Head of caudate nucleus (tissue), 42 donors: ENCODE measurements at regions not wholly inside any gene's neighbourhood (a gene's known extent, or its start where the extent isn't known, plus 50 kb on each side); places are given as distances from the start of the nearest gene placed in this dataset.
"Not testable (repeated sequence)": the region's sequence is repeated elsewhere in the genome, so short reads cannot be mapped to it uniquely, and the experiment has no call there.

Source experiments
- DNase-seq, 42 donors: peaks; one replicate each; pipeline versions ENCODE4 v3.0.0 to v3.0.0-alpha.2; 2020 to 2021; ENCODE audit warnings: mixed read lengths in 7 of 42
- intact Hi-C: fragments of 100-400 bp; cut with DNase I; formaldehyde crosslinking; loops from one replicate; pipeline ENCODE4 v1.15.0; 2022

DNA sequence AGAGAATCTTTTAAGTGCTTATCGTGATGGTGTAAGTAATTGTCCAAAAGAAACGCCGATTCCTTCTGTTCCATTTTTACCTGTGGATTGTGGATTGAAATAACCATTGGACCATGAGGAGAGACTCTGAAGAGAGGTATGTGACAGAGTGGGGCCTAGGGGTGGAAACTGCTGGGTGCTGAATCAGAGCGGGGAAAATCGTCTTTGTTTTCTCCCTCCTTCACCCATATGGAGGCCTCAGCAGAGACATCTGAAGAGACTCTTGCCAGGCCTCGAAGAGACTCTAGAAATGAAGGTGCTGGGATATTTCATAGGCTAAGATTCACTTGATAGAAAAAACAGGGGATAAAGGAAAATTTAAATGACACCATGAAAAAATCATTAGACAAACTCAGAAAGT is 1327.0 kb downstream of the BRINP3 start:
- DNase-seq = no peak
- intact Hi-C loops = no loop called here

DNA sequence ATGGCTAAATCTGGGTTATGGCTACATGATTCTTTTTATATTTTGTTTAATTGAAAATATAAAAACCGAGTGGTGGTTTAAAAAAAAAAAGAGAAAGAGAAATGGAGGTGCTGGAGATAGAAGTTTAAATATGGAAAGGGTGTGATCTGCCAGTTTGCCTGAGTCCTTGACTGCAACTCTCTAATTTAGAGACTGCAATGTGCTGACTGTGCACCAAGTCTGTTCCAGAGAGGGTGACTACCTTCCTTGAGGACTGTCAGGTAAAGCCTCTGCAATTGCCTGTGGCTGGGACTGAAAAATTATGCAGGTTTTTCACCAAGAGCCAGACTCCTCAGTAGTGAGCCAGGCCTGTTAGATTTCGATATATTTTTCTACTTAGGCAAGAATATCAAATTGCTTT is 1326.3 kb downstream of the BRINP3 start:
- no peak for DNase-seq
- intact Hi-C loops = no loop called here

DNA sequence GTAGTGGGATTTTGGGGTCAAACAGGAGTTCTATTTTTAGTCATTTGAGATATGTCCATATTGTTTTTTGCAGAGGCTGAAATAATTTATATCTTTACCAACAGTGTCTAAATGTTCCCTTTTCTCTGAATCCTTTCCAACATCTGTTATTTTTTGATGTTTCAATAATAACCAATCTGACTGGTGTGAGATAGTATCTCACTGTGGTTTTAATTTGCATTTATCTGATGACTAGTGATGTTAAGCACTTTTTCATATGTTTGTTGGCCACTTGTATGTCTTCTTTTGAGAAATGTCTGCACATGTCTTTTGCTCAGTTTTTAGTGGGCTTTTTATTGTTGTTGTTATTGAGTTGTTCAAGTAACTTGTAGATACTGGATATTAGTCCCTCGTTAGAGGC is 1325.0 kb downstream of the BRINP3 start:
- intact Hi-C loops = no loop called here
- no peak for DNase-seq

DNA sequence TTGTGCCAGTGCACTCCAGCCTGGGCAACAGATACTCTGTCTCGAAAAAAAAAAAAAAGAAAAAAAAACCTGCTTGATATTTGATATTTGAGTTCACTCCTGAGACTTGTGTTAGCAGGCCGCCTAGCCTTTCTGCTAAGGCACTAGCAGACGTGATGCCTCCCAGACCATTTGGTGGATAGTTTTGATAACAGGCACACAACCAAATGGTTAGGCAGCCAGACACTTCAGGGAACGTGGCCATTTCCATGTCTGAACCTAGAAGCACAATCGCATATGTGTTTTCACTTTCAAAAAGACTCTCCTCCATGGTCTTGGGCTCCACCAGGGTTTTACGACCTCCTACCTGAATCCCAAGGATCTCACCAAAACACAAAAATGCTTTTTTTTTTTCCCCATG is 1319.5 kb downstream of the BRINP3 start:
- intact Hi-C loops = no loop called here
- DNase-seq = no peak

DNA sequence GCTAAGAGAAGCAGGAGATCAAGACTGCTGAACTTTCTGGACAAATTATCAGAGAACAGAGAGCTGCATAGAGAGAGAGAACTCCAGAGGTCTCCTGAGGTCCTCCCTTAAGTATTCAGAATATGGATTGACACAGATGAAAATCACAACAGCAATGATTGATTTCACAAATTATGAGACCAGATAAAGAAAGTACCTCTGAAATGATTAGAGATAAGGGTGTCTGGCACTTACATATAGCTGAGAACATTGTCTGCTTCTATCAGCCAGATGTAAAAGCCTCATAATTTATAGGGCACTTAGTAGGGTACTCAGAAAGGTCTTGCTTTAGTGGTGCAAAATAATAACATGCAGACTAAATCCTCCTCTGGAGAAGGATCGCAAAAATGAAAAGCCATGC is 1301.8 kb downstream of the BRINP3 start:
- intact Hi-C loops = no loop called here

DNA sequence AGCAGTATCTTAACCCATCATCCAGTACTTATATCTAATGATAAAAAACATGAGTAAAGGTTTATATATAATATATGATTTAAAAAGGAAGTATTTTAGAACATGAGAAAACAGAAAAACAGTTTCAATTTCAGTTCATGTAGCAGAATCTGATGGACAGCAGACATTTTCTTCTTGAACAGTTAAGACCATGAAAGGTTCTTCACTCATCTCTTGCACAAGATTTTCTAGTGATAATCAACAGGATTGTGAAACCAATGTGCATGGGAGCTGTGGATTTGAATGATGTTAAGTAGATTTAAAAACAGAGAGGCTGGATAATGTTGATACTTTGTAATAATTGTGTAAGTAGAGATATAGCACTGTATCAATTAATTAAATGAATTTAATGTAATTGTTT is 1297.6 kb downstream of the BRINP3 start:
- no peak for DNase-seq
- intact Hi-C loops = no loop called here

More for the DNA sequence above, 1301.8 kb downstream of the BRINP3 start:
- no peak for DNase-seq

DNA sequence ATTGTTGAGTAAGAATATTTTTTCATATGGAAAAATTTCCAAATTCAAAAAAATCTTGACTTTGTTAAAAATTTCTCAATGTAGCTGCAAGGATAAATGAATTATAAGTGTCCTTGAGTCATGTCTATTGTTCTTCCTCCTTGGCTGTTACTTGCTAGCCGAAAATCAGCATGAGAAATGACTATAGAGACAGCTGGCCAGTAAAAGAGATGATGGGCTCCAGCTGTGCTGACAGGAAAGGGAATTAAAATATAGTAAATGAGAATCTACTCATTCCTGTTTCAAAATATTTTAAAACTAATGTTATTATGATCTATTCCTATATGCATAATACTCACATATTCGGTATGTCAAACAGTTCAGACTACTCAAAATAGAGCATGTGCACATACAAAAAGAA is 1292.6 kb downstream of the BRINP3 start:
- intact Hi-C loops = no loop called here
- no peak for DNase-seq

DNA sequence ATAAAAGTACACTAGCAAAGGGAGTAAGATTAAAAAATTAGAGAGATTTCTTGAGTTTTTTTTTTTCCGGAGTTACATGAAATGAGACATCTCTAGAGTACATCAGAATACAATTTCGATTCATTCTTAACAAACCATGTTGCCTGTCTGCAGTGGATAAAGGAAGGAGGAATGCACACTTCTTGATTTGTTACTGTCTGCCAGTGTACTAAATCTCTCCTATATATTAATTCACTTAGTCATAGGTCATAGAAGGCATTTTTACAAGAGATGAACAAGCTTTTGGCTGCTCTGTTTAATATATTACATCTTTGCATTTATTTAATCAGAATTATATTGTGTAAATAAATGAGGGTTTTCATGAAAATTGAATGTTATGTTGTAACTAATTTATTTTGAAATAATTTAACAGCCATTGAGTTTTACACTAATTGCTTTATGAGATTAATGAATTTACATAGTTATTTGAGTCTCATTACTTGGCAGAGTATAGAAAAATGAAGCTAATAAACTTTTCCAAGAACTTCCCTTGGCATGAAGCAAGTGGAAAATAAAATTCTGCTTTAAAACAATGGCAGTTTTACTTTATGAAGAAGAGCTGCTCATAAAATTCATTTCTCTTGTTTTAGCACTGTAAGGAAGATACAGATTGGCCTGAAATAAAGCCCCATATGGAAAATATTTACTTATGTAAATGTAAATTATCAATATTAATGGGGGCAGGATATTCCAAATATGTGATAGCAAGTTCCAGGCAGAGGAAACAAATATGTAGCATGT is 1284.7 kb downstream of the BRINP3 start:
- intact Hi-C loops = no loop called here
- DNase-seq = no peak

DNA sequence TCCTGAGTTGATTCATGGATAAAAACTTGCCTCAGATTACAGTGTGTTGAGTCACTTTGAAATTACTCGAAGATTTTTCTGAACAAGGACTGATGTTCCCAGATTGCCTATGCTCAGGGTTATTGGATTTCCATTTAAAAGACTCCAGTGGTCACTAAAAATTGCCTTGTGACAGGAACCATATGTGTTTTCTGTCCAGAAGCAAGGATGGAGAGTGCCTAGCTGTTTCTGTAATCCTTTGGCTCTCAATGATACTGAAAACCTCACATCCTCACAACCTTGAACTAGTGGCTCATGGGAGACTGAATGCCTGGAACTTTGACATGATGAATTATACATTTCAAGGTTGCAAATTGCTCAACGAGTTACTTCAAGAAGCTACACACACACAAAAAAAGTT is 1271.8 kb downstream of the BRINP3 start:
- no peak for DNase-seq
- intact Hi-C loops = no loop called here

DNA sequence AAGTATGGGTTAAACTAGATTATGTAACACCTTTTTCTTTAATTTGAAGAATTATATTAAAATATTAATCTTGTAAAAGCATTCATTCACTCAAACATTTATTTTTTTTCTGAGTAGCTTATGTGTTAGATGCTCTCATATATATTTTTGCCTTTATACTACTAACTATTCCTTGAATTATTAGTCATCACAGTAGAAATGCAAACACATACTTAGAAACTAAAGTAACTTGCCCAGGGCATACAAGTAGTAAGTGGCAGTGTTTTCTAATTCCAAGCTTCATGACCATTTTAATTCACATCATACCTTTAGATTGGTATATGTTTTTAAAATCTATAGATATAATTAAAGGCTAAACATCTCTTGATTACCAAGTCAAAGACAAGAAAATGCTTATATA is 1271.0 kb downstream of the BRINP3 start:
- intact Hi-C loops = no loop called here
- DNase-seq = no peak

DNA sequence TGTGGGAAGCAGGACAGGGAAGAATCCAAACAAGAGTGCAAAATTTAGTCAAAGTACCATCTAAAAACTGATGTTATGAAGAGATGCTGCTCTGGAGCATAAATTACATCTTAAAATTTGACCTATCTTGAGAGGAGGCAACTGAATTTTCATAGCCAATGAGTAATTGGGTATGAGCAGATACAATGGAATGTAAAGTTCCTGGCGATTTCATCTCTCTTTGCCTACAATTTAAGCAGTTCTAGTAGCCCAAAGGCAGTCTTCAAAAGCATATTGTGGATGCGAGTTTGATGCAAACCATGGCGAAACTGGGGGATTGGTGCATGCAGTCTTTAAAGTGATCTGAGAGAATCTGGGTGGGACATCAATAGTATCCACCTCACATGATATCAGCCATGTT is 1265.9 kb downstream of the BRINP3 start:
- intact Hi-C loops = no loop called here

DNA sequence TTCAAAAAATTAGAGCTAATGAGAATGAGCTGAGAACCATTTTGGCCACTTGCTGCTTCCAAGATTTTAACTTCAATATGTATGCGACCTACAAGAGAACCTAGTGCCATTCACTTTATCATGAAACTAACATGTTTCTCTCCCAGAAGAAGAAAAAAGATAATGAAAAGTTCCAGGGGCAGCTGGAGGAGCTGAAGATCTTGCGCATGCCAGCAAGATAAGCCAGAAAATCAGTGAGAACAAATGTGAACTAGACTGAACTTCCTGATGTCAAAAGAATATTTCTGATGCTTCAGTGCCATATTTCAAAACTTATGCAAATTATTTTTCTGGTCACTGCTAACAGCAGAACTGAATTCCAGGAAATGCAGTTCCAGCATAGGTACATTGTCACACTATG is 1265.1 kb downstream of the BRINP3 start:
- intact Hi-C loops = no loop called here
- DNase-seq = no peak

More for the DNA sequence above, 1265.9 kb downstream of the BRINP3 start:
- DNase-seq = no peak

DNA sequence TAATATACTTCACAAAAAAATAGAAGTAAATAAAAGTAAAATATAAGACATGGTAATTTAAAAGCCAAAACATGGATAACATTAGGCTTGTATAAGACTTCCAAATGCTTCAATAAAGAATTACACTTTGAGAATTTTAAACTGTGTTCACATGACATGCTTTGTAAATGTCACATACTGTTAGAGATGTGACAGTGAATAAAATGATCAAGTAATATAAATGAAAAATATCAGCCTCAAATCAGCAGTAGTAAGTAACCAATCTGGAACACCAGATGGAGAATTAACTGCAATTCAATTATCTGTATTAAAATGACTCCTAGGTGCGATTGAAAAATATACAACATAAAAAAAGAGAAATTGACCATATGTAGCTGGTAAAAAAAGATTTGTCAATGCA is 1260.8 kb downstream of the BRINP3 start:
- intact Hi-C loops = no loop called here

DNA sequence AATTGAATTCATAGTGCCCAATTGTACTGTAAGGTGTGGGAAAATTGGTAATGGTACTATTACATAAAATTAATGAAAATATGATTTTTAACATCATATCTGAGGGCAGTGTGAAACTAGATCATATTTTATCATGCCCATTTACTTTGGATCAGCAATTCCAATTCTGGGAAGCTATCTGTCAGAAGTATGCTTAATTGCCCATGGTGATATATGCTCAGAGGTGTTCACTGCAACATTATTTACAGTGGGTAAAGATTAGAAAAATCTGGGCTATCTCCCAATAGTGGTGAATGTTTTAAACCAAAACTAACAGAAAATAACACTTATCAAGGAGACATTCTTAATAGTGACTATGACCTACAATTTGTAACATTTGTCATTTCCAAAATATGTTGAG is 1260.0 kb downstream of the BRINP3 start:
- intact Hi-C loops = no loop called here
- no peak for DNase-seq

More for the DNA sequence above, 1260.8 kb downstream of the BRINP3 start:
- no peak for DNase-seq

DNA sequence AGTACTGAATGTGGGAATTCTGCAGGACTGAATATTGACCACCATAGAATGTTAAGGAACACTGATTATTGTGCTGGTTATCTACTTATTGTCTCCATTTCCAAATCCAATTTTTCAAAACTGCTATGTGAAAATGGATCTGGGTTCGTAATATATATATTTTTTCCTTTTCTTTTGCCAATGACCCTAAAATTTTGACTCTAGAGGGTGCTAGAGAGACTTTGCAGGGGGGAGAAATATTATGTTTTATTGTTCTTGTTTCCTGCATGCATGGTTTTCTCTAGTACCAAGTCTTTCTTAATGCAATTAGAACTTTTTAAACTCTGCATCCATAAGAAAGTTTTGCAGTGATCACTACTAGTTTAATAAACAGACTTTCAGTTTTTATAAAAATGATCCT is 1256.9 kb downstream of the BRINP3 start:
- intact Hi-C loops = no loop called here
- no peak for DNase-seq

DNA sequence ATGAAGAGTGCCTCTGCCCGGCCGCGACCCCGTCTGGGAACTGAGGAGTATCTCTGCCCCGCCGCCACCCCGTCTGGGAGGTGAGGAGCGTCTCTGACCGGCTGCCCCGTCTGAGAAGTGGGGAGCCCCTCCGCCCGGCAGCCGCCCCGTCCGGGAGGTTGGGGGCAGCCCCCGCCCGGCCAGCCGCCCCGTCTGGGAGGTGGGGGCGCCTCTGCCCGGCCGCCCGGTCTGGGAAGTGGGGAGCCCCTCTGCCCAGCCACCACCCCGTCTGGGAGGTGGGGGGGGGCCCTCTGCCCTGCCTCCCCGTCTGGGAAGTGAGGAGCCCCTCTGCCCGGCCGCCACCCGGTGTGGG is 1251.9 kb downstream of the BRINP3 start:
- intact Hi-C loops, DNase-seq: not testable (repeated sequence)

DNA sequence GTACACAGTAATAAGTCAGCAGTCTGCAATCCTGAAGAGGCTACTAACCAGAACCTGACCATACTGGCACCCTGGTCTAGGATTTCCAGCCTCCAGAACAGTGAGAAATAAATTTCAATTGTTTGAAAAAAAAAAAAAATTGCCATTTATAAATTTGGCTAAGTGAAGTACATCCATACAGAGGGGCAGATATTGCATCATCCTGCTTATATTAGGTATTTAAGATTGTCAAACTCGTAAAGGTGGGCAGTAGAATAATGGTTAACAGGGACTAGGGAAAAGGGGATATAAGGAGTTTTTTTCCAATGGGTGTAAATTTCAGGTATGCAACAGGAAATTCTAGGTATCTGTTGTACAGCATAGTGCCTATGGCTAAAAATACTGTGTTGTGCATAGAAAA is 1250.9 kb downstream of the BRINP3 start:
- intact Hi-C loops = no loop called here
- DNase-seq = no peak

DNA sequence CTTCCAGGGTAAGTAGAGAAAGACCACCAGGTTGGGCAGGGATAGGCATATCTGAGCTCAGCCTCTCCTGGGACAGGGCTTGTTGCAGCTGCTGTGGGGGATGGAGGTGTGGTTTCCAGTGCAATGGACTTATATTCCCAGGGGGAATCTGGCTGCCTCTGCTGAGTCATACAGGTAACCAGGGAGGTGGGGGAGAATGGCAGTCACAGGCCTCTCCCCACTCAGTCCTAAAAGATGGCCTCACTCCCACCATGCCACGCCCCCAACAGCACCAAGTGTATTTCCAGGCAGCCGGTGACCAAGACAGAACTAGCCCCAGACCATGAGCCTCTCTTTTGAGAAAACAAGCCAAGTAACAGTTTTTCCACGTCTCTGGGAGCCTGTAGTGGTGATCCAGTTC is 1240.7 kb downstream of the BRINP3 start:
- intact Hi-C loops = no loop called here
- DNase-seq = no peak

DNA sequence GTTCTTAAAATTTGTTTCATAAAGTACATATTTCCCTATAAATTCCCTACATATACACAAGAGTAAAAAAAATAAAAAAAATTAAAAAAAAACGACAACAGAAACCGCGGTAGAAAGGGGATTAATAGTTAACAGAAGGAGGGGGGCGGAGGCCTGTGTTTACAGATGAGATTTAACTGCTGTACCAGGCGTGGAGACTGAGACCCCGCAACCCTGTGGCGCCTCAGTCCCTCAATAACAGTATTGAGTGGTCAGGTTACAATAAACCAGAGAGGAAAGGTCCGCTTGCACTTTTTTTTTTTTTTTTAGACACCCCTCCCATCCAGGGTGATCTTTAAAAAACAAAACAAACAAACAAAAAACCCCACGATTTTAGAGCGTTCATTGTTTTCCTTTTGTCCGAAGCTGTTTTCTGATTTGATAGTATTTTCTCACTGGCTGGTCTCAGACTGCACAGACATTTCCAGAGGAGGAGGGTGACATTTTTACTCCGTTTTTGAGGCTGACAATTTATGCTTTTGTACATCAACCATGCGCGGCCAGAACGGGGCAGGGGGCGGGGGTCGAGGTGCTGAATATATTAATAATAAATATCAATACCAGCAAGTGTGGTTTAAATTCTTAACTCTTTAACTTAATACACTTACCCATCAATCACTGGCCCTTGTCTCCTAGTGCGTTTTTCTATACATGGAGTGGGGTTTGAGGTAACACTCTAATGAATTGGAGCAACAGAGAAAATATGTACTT is 1223.9 kb downstream of the BRINP3 start:
- peak in 1 of 42 donors; percentile 10 for DNase-seq
- intact Hi-C loops = no loop called here

DNA sequence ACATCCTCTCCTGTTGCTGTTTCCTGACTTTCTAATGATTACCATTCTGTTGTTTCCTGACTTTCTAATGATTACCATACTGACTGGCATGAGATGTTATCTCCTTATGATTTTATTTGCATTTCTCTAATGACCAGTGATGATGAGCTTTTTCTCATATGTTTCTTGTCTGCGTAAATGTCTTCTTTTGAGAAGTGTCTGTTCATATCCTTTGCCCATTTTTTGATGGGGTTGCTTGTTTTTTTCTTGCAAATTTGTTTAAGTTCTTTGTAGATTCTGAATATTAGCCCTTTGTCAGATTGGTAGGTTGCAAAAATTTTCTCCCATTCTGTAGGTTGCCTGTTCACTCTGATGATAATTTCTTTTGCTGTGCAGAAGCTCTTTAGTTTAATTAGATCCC is 1216.5 kb downstream of the BRINP3 start:
- intact Hi-C loops, DNase-seq: not testable (repeated sequence)

DNA sequence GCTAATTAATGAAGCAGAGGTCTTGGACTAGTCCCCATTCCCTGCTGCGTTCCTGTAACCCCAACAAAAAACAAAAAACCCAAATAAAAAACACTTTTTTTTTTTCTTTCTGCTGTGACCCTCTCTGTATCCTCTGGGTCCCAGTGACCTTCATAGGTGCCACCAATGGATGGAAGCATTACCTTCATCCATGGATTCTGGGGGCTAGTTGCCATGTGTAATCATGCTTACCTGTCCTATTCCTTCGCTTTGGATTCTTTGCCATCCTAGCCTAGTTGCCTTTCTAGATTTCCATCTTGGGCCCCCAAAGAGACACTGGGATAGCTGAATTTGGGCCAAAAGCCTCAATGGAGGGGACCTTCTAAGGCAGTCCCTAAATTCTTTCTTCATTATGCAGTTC is 1208.7 kb downstream of the BRINP3 start:
- intact Hi-C loops = no loop called here
- no peak for DNase-seq
